HG02759 (cell line): ENCODE measurements at regions not wholly inside any gene's neighbourhood (a gene's known extent, or its start where the extent isn't known, plus 50 kb on each side); places are given as distances from the start of the nearest gene placed in this dataset.

Source experiments
- ATAC-seq: cut with Tn5 transposase; IDR thresholded peaks from one replicate; pipeline ENCODE4 v1.9.1; 2021; ENCODE audit warnings: mild to moderate bottlenecking, moderate library complexity; ENCODE audit not compliant: unreplicated experiment

DNA sequence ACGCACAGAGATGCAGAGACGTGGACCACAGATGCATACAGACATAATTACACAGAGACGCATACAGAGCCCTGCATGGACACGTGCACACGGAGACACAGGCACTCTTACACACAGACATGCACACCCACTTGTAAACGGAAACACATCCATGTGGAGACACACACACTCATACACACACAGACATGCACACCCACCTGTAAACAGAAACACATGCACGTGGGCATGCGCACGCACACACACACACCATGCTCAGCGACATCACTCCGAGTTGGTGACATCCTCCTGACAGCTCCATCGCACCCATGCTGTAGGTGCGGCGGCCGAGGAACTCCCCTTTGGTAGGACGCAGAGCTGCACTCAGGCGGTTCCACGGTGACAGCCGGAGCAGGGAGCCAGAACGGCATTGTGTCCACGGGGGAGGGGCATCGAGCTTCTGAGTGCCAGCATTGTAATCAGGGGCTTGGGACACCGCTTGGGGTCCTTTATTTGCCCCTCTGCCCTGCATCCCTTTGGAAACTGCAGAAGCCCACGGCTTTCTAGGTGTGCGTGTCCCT, 233.5 kb downstream of the RBFOX3 start:
- ATAC-seq, result no peak

DNA sequence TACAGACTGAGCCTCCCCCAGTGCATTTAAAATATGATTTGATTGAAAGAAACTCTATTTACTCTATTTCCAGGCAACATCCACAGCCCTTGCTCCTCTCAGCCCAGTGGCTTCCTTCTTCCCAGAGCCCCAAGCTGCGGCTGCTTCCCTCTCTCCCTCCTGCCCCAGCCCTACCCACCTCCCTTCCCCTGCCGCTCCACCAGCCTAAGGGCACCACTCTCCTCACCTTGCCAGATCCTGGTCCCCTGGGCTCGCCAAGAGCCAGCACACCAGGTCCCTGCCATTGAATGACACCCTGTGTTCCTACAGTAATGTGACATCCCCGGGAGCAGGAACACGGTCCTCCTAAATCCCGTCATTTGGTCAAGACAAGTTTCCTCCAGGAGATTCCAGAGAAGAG, 236.0 kb downstream of the RBFOX3 start:
- no peak for ATAC-seq

- ATAC-seq, result no peak
Measured at GRCh38 chr17:79374087-79374689, 236.7 kb downstream of the RBFOX3 start.

DNA sequence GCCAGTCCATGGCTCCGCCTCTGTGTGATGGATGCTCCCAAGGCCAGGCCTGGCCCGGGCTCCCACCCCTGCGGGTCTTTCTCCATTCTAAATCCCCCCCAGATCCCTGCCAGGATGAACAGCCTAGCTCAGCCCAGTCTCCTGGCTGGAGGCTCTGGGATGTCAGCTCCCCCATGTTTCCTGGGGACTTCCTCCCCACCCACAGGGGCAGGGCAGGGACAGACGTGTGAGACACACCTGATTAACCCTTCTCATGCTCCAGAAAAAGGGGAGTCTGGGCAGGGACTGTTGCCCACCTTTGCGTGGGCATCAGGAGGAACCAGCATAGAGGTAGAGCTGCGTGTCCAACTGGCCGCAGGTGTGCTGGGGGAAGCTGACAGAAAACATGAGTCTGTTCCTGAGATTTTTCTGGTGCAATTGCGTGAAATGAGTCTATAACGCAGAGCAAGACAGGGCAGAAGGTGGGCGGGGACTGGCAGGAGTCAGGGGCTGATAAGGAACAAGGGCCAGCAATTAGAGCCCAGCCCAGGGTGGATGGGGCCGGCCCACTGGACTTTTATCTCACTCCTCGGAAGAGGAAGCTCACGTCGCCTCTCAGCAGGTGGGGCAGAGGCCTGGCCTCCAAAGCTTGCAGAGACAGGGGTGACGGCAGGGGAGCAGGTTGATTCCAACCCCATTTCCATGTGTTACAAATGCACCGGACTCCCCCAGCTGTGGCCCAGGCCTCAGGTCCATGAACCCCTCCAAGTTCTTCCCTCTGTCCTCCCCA, 238.2 kb downstream of the RBFOX3 start:
- no peak for ATAC-seq

- ATAC-seq, result no peak
Measured at GRCh38 chr17:79371984-79372383, 238.9 kb downstream of the RBFOX3 start.

GRCh38 chr17:79370594-79370993, 240.3 kb downstream of the RBFOX3 start:
- ATAC-seq, result no peak

- ATAC-seq, result no peak
Measured at GRCh38 chr17:79370126-79370525, 240.7 kb downstream of the RBFOX3 start.

DNA sequence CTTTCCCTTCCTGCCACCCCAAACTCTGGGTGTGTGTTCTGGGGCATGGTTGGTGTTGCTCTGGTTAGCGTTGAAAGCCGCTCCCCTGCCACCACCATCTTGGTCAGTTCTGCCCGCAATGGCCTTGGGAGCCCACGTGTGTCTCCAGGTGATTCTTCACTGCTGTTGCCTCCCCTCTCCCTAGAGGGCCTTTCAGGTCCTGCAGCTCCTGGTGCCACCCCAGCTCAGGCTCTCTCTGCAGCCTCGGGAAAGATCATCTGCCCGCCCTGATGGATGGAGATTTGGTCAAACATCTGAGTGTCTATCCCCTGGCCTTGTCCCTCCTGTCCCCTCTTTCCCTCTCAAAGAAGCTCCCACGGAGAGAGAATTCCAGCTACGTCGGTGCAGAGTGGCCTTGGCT, 241.3 kb downstream of the RBFOX3 start:
- no peak for ATAC-seq

GRCh38 chr17:79369001-79369400, 241.8 kb downstream of the RBFOX3 start:
- ATAC-seq, result no peak

DNA sequence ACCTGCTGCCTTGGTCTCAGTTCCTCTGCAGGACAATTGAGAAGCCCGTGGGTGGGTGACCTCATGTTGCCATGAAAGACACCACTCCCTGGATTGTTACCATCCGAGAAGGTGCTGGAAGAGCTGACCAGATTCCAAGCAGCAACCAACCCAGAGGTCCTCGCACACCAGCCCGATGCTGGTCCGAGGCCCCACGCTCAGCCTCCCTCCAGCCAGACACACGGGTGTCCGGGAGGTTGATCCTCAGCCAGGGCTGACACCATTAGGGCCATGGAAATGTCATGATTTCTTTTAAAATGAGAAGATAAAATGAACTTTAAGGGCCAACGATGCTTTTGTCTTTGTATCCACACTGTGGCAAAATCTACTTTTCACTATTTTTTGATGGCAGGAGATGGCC, 242.3 kb downstream of the RBFOX3 start:
- ATAC-seq, result no peak

DNA sequence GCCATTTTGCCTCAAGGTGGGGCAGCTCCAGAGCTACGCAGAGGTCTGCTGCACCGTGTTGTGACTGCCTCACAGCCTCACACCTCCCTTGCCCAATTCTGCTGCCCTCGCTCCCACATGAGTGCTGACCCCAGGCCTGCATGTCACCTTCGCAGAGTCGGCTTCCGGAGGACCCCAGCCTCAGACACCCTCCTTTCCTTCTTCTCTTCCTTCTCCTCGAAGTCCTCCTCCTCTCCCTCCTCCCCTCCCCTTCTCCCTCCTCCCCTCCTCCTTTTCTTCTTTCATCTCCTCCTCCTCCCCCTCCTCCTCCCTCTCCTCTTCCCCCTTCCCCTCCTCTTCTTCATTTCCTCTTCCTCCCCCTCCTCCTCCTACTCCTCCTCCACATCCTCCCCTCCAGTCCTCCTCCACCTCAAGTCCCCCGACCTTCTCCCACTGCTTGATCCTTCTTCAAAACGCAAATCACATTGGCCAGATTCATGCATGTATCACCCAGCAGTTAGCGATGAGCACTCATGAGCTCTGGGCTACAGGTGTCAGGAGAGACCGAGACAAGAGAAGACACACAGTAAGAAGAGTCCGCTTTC, 243.8 kb downstream of the RBFOX3 start:
- no peak for ATAC-seq

DNA sequence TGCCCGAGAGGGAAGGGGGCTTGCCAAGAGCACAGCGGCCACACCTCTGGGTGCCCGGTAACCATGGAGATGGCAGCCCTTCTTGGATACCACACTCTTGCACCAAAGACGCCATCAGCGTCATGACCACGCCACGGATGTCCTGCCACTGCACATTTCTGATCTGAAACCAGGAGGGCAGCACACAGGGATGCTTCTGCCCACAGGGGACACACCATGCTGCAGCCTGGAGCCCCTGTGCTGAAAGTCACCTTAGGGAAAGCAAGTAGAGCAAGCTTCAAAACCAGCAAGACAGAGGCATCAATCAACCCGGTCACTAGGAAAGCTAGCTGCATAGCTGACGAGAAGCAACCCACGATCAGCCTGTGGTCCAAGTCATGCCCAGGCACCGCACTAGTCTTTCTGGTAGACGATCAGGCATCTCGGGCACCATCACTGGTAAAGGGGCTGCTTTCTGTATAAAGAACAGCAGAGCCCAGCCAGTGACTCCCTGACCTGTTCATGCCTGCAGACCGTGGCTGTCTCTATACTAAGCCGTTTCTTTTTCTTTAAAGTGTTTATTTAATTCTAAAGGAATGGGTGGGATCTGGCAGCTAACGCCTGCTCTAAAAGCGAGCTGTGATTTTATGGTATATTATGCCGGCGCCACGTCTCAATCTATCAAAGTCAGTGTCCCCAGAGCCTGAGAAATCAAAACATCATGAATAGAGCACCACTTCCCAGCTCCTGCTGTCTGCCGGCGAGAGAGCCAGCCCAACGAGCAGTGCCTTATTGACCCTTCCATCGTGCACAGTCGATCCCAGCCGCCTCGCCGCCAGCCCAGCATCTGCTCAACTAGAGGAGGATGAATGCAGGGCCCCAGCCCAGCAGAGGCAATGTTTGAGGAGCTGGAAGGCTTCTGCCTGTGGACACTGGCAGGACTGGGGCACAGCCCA, 244.7 kb downstream of the RBFOX3 start:
- ATAC-seq, result no peak

GRCh38 chr17:79365351-79365750, 245.5 kb downstream of the RBFOX3 start:
- ATAC-seq, result no peak

GRCh38 chr17:79364315-79365094, 246.3 kb downstream of the RBFOX3 start:
- no peak for ATAC-seq

DNA sequence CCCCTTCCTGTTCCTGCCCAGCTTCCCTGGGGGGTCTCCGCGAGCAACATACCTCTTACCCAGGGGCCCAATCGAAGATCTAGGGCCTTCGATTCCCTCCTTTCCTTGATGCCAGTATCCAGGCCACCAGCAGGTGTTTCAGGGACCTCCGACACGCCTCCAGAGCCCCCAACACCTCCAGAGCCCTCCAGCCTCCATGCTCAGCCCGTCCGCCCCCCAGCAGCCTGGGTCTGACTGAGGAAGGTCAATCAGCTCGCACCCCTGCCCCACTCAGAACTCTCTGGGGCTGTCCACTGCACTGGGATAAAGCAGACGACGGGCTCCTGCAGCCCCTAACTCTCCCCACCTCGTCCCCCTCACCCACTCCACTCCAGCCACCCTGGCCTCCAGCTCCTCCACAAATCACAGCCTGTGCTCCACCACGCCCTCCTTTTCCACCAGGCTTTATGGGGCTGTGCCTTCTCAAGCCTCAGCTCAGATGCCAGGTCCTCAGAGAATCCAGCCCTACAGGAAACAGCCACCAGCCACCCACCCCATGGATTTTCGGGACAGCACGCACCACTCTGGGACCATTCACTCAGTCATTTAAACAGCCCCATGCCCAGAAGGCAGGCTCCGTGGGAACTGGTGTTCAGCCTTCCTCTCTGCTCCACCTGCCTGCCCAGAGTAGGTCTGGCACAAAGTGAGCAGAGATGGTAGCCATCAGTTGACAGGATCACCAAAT, 247.1 kb downstream of the RBFOX3 start:
- ATAC-seq, result no peak

GRCh38 chr17:79362772-79363305, 248.0 kb downstream of the RBFOX3 start:
- no peak for ATAC-seq

GRCh38 chr17:79361873-79362771, 248.7 kb downstream of the RBFOX3 start:
- no peak for ATAC-seq

- ATAC-seq, result no peak
Measured at GRCh38 chr17:79361221-79361734, 249.6 kb downstream of the RBFOX3 start.
